HG03521 (cell line): ENCODE measurements at regions not wholly inside any gene's neighbourhood (a gene's known extent, or its start where the extent isn't known, plus 50 kb on each side); places are given as distances from the start of the nearest gene placed in this dataset.

Source experiments
- ATAC-seq: cut with Tn5 transposase; IDR thresholded peaks from one replicate; pipeline ENCODE4 v1.9.1; 2021; ENCODE audit warnings: mild to moderate bottlenecking, moderate library complexity; ENCODE audit not compliant: unreplicated experiment

- ATAC-seq: no peak
These were observed 541.0 kb downstream of the FGF9 start for GRCh38 chr13:22211876-22212275.

DNA sequence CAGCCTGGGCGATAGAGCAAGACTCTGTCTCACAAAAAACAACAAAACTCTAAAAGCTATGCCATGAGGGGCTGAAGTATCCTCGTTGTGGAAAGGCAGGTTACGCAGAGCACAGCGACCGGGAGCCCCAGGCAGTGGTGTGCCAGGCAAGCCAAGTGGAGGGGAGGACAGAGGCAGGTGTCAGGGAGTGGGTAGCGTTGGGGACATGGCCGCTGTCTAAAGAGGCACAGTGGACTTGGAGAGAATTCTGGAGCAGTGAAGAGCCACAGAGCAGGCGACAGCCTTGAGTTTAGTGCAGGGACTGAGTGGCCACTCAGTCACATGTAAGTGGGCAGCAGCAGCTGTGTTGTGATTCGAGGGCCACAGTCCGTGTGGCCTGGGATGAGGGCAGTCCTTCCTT, 541.7 kb downstream of the FGF9 start:
- ATAC-seq: no peak

GRCh38 chr13:22214184-22214583, 543.3 kb downstream of the FGF9 start:
- ATAC-seq: no peak

DNA sequence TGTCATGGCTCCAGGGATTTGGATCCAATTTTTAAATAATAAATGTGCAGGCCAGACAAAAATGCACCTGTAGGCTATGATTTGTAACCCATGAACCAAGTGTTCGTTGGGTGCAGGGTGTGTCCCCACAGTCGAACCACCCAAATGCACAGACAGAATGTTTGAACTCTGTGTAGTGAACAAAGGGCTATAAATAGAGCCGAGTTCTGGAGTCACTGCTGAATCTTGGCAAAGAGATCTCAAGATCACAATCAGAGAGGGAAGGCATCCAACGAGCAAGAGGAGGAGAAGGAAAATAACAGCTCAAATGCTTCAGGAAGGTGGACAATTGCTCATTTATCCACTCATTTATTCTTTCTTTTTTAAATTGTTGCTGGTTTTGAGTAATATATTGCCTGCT, 547.9 kb downstream of the FGF9 start:
- ATAC-seq: no peak

- no peak for ATAC-seq
These were observed 548.8 kb downstream of the FGF9 start for GRCh38 chr13:22219709-22220108.

- no peak for ATAC-seq
These were observed 549.6 kb downstream of the FGF9 start for GRCh38 chr13:22220151-22221135.

DNA sequence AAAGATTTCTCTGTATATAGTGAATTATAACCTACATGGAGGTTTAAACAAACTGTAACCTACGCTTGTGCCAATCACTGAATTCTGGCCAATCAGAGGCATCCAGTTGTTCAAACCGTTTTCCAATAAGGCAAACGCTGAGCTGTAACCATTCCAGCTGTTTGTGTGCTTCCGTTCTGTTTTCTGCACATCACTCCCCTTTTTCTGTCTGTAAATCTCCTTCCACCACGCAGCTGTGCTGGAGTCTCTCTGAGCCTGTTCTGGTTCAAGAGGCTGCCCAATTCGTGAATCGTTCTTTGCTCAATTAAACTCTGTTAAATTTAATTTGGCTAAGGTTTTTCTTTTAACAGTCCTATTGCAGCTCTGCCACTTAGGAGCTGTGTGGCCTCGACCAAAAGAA, 552.5 kb downstream of the FGF9 start:
- no peak for ATAC-seq

GRCh38 chr13:22226086-22226485, 555.2 kb downstream of the FGF9 start:
- ATAC-seq: no peak

GRCh38 chr13:22227895-22228294, 557.0 kb downstream of the FGF9 start:
- no peak for ATAC-seq

DNA sequence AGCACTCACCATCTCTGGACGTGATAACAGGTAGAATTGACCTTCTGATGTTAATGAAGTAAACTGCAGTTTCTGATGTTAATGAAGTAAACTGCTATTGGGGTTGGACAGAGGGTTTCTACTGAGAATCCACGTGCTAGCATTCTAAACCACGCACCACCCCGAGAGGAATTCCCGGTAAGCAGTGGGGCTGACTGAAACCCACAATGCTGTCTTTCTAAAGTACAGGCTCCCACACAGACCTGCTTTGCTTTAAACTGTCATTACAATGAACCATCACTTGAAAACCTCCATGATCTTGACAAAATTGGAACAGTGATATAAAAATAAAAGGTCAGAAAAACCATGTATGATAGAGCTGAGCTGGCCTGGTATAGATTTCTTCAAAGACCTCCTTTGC, 559.0 kb downstream of the FGF9 start:
- ATAC-seq: no peak

DNA sequence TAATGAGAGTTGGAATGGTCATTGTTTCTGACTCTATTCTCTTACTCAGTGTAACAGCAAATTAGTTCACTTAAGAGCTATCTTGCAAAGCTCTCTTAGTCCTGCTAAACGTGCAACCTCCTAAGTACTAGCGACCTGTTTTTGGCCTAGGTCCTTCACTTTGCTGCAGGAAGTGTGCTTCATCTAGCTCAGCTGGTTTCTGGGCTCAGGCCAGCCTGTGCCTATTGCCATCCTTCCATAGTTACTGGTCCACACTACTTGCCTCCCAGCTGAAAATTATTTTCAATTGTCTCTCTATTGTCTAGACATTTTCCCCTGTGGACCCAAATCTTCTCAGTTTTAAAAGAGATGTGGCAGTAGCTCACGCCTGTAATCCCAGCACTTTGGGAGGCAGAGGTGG, 561.3 kb downstream of the FGF9 start:
- ATAC-seq: no peak

DNA sequence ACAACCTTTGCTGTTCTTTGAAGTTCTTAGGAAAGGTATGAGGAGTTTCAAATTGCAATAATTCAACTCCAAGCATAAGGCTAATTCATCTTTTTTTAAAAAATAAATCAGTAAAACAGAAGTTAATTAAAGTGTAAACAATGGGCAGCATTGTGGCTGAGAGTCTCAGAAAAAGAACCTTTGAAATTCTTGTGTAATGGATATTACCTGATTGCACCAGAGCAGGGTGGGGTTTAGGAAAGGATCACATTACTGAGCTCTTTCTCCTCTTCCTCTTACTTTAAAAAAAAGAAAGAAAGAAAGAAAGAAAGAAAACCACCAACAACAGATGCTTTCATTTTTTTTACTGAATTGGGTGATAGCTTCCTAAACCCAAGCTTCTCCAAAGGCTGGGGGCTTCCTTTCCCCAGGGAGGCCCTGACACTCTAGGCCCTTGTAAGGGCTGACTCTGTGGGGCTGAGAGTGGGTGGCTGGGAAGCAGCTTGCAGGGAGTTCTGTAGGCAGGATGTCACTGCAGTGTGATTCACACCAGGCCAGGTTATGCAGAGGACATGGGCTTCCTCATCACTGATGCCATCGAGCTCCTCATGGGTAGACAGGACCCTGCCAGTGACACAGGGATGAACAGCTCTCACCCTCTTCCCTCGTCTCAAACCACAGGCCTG, 564.5 kb downstream of the FGF9 start:
- no peak for ATAC-seq

DNA sequence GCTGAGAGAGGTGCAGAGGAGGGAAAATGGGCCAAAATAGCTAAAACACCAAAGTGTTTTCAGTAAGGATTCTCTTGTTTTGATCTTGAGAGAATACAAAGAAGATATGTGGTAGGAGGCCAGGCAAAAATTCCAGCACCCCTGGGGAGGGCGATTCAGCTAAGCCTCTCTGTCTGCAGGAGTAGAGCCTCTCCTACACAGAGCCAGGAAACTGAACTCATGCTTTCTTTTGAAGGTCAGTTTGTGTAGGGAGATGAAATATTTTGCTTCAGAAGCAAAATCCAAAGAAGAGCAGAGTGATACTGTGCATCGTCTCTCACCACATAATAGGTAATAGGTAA, 565.0 kb downstream of the FGF9 start:
- no peak for ATAC-seq

DNA sequence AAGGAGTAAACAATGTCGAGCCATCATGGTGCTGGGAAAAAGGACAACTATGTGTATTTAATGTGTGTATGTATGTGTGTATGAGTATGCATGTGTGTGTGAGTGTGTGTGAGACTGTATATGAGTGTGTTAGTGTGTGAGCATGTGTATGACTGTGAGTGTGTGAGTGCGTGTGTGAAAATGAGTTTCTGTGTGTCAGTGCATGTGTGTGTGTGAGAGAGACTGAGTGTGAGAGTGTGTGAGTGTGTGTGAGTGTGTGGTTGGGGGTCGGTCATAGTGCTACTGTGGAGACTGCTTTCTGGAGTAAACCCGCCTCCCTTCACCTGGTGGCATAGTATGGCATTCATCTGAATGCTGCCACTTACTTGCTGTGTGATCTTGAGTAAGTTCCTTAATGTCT, 567.4 kb downstream of the FGF9 start:
- ATAC-seq: no peak

DNA sequence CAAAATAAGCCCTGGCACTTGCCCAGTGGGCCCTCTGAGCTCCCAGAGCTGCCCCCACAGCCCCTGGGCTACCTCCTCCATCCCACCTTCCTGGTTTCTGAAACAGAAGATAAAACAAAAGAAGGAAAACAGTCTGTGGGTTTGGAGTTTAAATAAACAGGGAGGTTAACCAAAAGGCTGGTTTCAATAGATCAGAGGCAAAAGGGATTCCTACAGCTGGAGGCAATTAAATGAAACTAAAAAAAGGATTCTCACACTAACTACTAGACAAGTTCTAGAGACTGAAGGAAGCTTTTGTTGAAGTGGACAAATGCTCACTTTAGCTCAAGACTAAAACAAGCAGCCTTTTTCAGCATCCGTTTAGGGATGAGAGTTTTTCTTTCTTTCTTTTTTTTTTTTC, 569.8 kb downstream of the FGF9 start:
- no peak for ATAC-seq

DNA sequence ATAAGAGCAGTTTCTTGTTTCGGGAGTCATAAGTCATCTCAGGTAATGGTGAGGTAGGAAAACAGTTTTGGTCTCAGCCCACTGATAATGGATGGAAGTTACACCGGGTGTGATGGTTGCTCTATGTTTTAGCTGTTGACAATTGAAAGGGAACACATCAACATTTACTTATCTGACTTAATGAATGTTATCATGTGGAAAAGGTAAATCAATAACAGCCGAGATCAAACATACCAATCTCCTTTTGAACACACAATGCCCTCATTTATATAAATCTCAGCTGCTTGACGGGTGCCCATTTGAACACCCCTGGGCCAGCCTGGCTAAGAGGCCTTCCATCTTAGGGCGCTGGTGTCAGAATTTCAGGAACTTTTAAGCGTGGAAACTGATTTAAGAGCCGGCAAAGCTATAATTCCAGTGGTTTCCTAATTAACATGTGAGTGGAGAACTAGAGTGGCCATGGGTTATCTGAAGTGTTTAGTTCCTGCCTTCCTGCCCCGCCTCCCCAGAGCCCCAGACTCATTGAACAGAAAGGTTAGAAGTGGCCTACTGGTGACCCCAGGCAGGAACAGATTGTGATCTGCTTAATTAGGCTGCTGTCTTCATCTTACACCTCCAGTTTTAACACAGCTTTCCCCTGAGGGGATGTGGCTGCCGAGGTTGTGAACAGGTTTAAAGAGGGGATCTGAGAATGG, 572.7 kb downstream of the FGF9 start:
- no peak for ATAC-seq

GRCh38 chr13:22252281-22252830, 581.5 kb downstream of the FGF9 start:
- no peak for ATAC-seq

DNA sequence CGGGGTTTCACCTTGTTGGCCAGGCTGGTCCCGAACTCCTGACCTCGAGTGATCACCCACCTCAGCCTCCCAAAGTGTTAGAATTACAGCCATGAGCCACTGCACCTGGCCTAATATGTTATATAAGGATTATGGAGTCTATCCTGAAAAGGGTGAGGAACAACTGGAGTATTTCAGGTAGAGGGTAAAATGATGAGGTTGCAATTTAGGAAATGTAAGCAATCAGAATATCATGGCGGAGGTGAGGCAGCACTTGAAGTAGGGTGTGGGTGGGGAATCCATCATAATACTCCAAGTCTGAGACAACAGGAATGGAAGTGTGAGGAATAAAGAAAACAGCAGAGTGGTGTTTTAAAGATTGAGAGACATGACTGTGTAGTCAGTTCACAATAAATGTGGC, 582.2 kb downstream of the FGF9 start:
- ATAC-seq: no peak

GRCh38 chr13:22256111-22256639, 585.3 kb downstream of the FGF9 start:
- ATAC-seq: no peak

GRCh38 chr13:22262001-22262885, 591.4 kb downstream of the FGF9 start:
- no peak for ATAC-seq
